Urinary bladder (tissue), 3 donors: ENCODE measurements at regions not wholly inside any gene's neighbourhood (a gene's known extent, or its start where the extent isn't known, plus 50 kb on each side); places are given as distances from the start of the nearest gene placed in this dataset.

Source experiments
- DNase-seq: peaks from one replicate; pipeline ENCODE4 v3.0.0-alpha.2; 2015; ENCODE audit errors: extremely low spot score
- H3K27ac ChIP-seq: one replicate; pipeline ENCODE4 v1.5.1; 2013; ENCODE audit warnings: low read depth, mild to moderate bottlenecking, moderate library complexity
- H3K36me3 ChIP-seq: one replicate; pipeline ENCODE4 v1.6.1; 2013; ENCODE audit warnings: mild to moderate bottlenecking, moderate library complexity; ENCODE audit not compliant: insufficient read depth
- H3K4me1 ChIP-seq: one replicate; pipeline ENCODE4 v1.6.1; 2013; ENCODE audit warnings: mild to moderate bottlenecking, moderate library complexity; ENCODE audit not compliant: insufficient read depth
- H3K4me3 ChIP-seq: one replicate; pipeline ENCODE4 v1.5.1; 2013; ENCODE audit warnings: low read depth, low read length
- WGBS: extraction: QIAGEN DNeasy Blood & Tissue Kit; methylation state at CpG from one replicate; pipeline ENCODE4 v1.1.7; 2013; 5-methylcytosine and 5-hydroxymethylcytosine counted together
- donor health status: healthy with polysubstance abuse.
- donor health status: healthy.

DNA sequence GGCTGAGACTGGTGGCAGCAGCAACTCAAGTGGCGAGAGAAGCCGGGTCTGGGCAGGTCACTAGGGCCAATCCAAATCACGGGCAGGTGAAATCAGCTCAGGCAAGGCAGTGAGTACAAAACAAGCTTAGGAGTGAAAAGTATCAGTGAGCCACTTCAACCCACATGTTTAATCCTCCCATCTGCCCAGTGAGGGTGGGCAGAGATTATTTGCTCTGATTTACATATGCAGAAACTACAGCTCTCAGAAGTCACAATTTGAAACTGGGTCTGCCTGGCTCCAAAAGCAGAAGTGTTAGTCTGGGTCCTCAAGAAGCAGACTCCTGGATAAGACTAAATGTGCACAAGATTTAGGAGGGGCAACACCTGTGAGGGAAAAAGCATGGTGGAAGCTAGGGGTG is 173.7 kb upstream of the LRFN2 start:
- Histone ChIP-seq H3K4me1 (no peaks in the 10 kb centered on the region), H3K36me3 (no peaks in the 10 kb centered on the region), H3K4me3 (no peak overlapping the region), H3K27ac (no peak overlapping the region)
- WGBS = 96% methylated on average over 3 of the region's 3 CpGs
- no peak for DNase-seq

DNA sequence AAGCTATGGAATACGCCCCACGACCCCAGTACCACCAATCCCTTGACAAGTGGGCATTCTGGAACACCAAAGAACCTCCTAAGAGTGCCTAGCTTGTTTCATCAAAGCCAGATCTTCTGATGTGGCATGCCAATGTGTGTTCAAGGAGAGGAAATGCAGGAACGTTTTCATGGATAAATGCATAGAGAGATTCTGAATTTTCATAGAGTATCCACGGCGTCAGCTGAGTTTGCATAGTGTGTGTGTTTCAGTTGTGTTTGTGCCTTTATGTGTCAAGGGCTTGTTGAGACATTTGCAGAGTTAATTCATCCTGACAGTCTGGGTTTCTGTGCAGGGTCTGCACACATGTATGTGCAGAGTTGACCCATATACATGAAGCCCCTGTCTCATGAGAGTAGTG is 172.7 kb upstream of the LRFN2 start:
- no peak for DNase-seq
- no peaks in the 10 kb centered on the region for H3K4me1 ChIP-seq
- H3K27ac ChIP-seq = no peak overlapping the region
- no peaks in the 10 kb centered on the region for H3K36me3 ChIP-seq
- WGBS = 88% methylated on average over 5 of the region's 5 CpGs
- no peak overlapping the region for H3K4me3 ChIP-seq

DNA sequence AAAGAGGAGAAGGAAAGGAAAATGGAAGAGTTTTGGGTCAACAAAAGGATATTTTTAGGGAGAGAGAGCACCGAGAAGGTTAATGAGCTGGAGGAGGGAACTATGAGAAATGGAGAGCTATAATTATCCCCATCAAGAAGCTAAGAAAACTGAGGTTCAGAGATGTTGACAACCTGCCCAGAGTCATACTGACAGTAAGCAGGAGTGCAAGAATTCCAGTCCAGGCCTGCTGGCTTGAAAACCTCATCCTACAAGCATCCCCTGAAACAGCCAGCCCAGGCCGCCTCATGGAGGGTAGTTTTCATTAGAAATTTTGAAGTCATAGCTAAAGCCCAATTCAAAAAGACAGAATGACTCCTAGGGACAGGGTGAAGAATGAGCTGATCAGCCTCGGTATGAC is 172.1 kb upstream of the LRFN2 start:
- H3K4me3 ChIP-seq = no peak overlapping the region
- H3K36me3 ChIP-seq = no peaks in the 10 kb centered on the region
- H3K4me1 ChIP-seq = no peaks in the 10 kb centered on the region
- H3K27ac ChIP-seq = no peak overlapping the region
- 68% methylated on average over 3 of the region's 3 CpGs for WGBS
- no peak for DNase-seq

DNA sequence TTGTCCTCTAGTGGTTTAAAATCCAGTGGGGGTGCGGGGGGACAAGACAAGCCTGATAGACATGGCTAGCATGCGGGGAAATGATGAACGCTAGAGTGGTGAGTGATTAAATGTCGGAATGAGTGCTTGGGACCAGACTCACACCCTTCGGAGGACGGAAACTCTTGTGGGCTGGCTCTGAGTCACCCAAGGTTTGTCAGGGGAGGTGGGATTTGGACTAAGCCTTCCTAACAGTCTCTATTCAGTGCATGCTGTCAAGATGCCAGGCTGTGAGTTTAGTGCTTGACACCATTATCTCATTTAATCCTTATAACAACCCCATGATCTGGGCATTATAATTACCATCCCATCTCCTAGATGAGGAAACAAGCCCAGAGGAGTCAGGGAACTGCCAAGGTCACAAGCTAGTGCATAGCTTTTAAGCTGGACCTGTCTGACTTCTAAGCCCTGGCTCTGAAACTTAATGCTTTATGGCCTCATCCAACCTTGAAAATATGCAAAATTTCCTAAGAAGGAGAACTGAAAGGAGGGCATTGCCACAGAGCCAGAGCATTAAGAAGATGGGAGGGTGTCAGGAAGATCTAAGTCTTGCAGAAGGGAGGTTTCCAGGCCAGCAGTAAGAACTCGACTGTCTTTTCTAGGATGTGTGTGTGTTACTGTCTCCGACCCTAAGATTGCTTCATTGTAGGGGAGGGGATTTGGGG is 168.7 kb upstream of the LRFN2 start:
- Histone ChIP-seq H3K27ac (no peak overlapping the region), H3K36me3 (no peaks in the 10 kb centered on the region), H3K4me3 (no peak overlapping the region), H3K4me1 (no peaks in the 10 kb centered on the region)
- DNase-seq = no peak
- 62% methylated on average over 8 of the region's 8 CpGs for WGBS

DNA sequence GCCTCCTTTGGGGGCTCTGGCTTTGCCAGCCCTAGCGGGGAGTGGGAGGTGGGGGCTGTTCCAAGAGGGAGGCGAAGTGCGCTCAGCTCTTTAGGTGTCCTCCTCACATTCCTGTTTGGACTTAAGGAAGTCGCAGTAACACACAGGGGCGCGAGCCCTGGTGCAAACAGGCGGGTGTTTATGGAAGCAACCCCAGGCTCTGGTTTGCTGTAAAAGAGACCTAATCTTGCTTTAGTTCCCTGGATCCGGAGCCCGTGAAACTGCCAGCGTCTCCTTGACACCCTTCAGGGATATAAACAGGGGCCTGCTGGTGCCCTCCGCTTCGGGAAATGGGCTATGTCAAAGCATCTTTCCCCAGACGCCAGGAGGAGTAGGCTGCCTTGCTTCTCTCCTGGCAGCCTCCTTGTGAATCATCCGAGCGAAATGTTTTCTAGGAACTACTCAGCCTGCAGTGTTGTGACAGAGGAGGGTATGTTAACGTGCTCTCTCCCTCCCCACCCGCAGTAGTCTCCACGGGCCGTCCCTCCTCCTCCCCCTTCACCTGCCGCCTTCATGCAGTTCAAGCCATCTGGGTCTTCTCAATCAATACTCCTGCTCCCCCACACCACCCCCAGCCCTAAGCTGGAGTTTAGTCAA is 168.0 kb upstream of the LRFN2 start:
- no peak overlapping the region for H3K27ac ChIP-seq

DNA sequence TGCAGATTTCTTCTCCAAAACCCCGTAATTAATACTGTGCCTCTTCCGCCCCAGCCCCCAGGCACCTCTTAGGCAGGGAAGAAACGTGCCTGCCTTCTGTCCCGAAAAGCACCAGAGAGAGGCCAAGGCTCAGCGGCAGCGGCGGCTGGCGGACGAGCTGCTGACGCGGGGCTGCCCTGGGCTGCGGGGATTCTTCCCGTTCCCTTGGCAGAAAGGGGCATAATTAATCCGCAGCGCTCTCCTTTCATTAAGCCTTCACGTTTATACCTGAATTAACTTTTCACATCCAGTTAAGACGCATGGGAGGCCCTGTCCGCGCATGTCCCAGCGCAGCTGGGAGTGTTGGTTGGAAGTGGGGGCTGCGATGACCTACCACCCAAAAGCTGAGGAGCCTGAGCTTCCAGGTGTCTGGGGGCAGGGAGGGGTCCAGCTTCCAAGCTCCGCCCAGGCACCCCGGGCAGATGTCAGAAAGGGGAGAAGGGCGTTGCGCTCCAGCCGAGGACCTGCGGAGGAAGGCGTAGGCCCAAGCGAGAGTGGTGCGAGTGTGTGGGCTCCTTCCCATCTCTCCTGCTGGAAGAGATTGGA is 167.4 kb upstream of the LRFN2 start:
- DNase-seq = no peak
- Histone ChIP-seq H3K27ac (no peak overlapping the region), H3K4me1 (no peaks in the 10 kb centered on the region), H3K36me3 (no peaks in the 10 kb centered on the region), H3K4me3 (no peak overlapping the region)
- WGBS = 54% methylated on average over 30 of the region's 30 CpGs

More for the DNA sequence above, 168.0 kb upstream of the LRFN2 start:
- 9% methylated on average over 20 of the region's 20 CpGs for WGBS
- no peak overlapping the region for H3K4me3 ChIP-seq
- no peak for DNase-seq
- no peaks in the 10 kb centered on the region for H3K4me1 ChIP-seq
- no peaks in the 10 kb centered on the region for H3K36me3 ChIP-seq

DNA sequence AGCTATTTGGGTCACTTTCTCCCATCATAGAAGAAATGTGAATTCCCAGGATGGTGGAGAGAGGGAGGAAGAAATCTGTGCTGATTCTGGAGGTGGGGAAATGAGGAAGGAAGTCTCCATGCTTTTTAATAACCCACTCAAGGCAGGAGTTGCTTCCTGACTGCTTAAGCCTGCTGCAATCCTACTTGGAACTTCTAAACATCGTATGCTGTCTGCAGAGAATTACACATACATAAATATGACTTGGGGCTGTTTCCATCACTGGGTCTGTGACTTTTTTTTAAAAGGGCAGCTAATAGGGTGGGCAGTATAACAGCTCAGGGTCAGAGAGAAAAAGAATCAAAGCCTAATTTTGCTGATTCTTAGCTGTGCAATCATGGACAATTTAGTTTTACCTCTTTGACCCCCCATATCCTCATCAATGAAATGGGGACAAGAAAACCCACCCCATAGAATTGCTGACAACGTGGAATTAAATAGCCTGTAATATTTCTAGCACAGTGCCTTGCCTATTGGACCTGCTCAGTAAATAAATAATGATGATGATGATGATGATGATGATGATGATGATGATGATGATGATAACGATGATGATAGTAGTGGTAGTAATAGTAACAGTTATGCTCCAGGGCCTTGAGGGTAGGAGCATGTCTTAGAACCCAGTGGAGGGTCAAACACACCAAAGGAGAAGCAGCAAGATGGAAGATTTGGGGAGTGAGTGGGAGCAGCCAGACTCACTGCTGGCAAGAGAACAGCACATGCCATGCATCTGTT is 166.7 kb upstream of the LRFN2 start:
- WGBS = 66% methylated on average over 3 of the region's 3 CpGs
- H3K27ac ChIP-seq = no peak overlapping the region
- no peaks in the 10 kb centered on the region for H3K4me1 ChIP-seq
- DNase-seq = no peak
- no peak overlapping the region for H3K4me3 ChIP-seq
- H3K36me3 ChIP-seq = no peaks in the 10 kb centered on the region

DNA sequence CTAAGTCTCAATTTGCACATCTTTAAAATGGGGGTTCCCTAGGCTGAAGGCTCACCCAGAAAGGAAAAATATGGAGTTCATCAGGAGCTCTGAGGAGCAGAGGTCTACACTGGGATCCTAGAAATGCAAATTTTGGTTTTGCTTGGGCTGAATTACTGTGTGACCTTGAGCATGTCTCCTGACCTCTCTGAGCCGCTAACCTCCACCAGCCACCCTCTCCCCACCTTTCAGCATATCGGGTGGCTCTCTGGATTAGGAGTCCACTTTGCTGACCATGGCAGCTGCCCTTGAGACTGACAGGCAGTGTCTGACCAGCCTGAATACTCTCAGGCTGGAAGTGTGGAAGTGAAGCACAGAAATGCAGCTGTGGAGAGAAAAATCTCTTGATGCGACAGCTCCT is 165.9 kb upstream of the LRFN2 start:
- DNase-seq = no peak
- no peak overlapping the region for H3K27ac ChIP-seq
- WGBS = 89% methylated on average over 3 of the region's 3 CpGs
- no peak overlapping the region for H3K4me3 ChIP-seq
- H3K36me3 ChIP-seq = no peaks in the 10 kb centered on the region
- no peaks in the 10 kb centered on the region for H3K4me1 ChIP-seq

DNA sequence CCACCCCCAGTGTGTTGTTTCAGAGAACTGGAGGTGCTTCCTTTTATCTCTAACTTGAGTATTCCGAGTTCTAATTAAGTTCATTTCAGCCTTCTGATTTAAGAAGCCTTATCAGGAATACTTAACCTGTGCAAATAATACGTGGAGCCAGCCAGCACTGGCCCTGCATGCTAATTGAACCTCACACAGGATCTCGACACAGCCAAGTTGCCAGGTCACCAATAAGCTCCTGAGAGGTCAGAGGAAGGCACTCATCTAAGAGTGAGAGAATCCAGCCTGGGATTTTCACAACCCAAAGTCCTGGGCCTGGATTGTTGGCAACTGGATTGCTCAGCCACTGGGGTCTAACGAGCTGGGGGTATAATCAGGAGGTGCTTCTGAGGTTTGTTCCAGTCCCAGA is 157.7 kb upstream of the LRFN2 start:
- H3K4me1 ChIP-seq = no peaks in the 10 kb centered on the region
- no peak for DNase-seq
- WGBS = 71% methylated on average over 4 of the region's 4 CpGs

DNA sequence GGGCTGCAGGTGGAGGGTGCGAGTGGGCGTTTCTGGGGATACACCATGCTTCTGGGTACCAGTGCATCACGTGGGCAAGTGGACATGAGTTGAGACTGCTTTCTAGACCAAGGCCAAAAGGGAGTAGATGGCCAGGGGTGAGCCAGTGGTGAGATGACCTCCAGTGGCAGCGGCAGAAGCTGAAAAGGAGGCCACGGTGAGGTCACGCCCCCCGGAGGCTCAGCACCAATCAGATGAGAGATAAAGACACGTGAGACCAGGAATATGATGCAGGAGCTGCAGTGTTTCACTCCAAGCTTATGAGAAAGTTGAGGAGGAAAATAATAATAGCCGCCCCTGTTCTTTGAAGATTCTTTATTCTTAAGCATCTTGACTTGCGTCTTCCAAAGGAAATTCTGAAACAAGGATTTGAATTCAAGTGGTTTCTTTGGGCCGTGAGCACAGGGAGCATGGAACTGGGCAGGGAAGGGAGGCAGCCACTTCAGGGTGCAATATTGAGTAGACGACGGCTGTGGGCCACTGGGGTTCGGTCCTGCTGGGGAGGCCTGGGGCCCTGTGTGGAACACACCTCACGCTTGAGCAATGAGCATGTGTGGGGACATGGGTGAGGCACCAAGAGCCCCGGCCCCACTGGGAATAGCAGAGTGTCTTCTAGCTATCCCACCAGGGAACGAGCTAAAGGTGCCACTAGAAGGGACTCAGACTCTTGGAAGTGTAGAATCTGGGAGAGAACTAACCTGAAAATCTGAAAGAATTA is 156.7 kb upstream of the LRFN2 start:
- Histone ChIP-seq H3K27ac (no peak overlapping the region), H3K4me1 (no peaks in the 10 kb centered on the region), H3K36me3 (no peaks in the 10 kb centered on the region), H3K4me3 (no peak overlapping the region)
- WGBS = 88% methylated on average over 17 of the region's 17 CpGs
- no peak for DNase-seq

More for the DNA sequence above, 157.7 kb upstream of the LRFN2 start:
- Histone ChIP-seq H3K36me3 (no peaks in the 10 kb centered on the region), H3K4me3 (no peak overlapping the region), H3K27ac (no peak overlapping the region)

DNA sequence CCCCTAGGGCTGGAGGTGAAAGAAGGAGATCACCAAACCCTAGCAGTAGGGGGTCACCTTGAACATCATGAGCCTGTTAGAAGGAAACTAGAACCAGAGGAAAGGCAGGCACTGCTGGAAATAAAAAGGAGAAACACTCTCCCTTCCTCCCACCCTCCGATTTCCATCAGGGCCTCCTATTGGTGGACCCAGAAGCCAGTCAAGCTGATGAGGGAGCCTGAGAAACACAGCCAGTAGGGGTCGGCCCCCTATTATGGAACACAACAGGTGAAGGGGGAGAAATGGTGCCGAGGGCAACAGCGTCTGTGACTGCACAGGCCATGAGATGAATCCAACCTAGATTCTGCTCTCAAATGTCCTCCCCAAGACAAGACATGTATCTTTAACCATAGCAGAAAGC is 156.1 kb upstream of the LRFN2 start:
- Histone ChIP-seq H3K27ac (no peak overlapping the region), H3K4me3 (no peak overlapping the region), H3K36me3 (no peaks in the 10 kb centered on the region), H3K4me1 (no peaks in the 10 kb centered on the region)
- WGBS = 77% methylated on average over 4 of the region's 4 CpGs
- DNase-seq = no peak

DNA sequence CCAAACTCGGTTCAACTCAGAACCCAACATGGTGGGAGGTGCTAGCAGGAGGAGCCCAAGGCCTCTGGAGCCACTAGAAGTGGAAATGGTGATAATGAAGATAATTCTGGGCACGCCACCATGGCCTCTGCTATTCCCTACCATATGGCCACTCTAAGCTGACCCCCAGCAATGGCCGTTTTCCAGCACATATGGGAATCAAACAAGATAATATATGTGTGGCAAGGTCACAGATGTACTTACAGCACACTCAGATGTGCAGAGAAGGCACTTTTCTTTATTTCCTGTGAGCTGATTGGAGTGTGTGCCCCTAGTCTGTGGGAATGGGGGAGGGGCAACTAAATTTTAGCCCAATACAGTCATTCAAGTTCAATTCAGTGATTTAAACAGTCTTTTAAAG is 153.4 kb upstream of the LRFN2 start:
- no peaks in the 10 kb centered on the region for H3K36me3 ChIP-seq
- 82% methylated on average over 3 of the region's 3 CpGs for WGBS
- no peaks in the 10 kb centered on the region for H3K4me1 ChIP-seq
- H3K4me3 ChIP-seq = no peak overlapping the region
- no peak overlapping the region for H3K27ac ChIP-seq
- no peak for DNase-seq

DNA sequence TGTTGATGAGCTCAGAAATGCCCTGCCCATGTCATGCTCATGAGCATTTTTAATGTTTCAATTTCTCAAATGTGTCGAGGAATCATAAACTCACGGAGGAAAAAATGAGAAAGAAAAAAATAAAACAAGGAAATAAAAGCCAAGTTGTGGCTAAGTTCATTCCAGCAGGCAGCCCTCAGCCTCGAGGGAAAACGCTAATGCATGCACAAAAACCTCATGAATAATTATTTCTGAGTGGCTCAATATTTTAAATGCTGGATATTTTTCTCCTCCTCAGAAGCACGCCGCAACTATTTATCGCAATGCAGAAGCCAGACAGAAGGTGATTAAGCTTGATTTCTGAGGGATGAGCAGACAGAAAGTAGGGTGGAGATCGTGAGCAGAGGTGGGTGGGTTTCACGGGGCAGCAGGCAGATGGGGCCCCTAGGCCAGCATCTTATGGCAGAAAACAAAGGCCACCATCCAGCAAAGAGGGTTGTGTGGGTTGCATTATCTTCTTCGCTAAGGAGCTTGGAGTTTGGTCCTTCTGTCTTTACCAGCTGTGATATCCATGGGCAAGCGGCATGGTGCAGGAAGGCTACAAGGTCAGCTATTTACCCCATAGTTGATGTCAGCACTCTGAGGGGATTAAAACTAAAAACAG is 151.5 kb upstream of the LRFN2 start:
- no peak for DNase-seq
- Histone ChIP-seq H3K36me3 (no peaks in the 10 kb centered on the region), H3K4me3 (no peak overlapping the region), H3K4me1 (no peaks in the 10 kb centered on the region), H3K27ac (no peak overlapping the region)
- 75% methylated on average over 11 of the region's 11 CpGs for WGBS
